ENCODE measurements at regions not wholly inside any gene's neighbourhood (a gene's known extent, or its start where the extent isn't known, plus 50 kb on each side); places are given as distances from the start of the nearest gene placed in this dataset.

- DNase-seq (ENCODE audit: low spot score) (no peak), ATAC-seq (no peak), FAIRE-seq (no peak)
- in situ Hi-C loops (cut with HindIII; ENCODE audit: extremely low pct_ligation_motif_present, low pct_unique_long_range_greater_than_20kb) (no loop called here), intact Hi-C loops (cut with micrococcal nuclease; ENCODE audit: unreplicated experiment) (no loop called here)
- Histone ChIP-seq H3K9me3 (ENCODE audit: low read length) (peaks cover 93% of the 10 kb centered on the region), H4K20me1 (ENCODE audit: insufficient read depth, low read length) (no peaks in the 10 kb centered on the region), H3K4me3 (replicated peaks in 1 of 3; ENCODE audit: insufficient read depth in 1 of 3, low read depth in 2 of 3, low read length in 3 of 3) (no peak overlapping the region), H3K36me3 (replicated peaks in 1 of 2; ENCODE audit: control insufficient read depth in 1 of 2, insufficient read depth in 2 of 2, low read length in 2 of 2) (no peaks in the 10 kb centered on the region), H3K9ac (ENCODE audit: insufficient read depth, low read depth, low read length) (no peak overlapping the region), H3K27ac (ENCODE audit: extremely low read length, insufficient read depth, low read length) (no peak overlapping the region), H3K4me2 (ENCODE audit: low read depth, low read length) (no peak overlapping the region), H3K27me3 (ENCODE audit: control insufficient read depth in 1 of 2, insufficient read depth in 2 of 2, low read length in 2 of 2) (no peaks in the 10 kb centered on the region), H2AFZ (ENCODE audit: low read length) (no peak overlapping the region), H3K4me1 (ENCODE audit: insufficient read depth, low read length) (no peaks in the 10 kb centered on the region), H3K79me2 (ENCODE audit: insufficient read depth, low read length) (no peaks in the 10 kb centered on the region)
- ChIA-PET CTCF (ENCODE audit: low intra/inter-chr PET ratio, low total read pairs) (no interaction called here), POLR2A (no interaction called here)
- TF ChIP-seq, protein P1, sequence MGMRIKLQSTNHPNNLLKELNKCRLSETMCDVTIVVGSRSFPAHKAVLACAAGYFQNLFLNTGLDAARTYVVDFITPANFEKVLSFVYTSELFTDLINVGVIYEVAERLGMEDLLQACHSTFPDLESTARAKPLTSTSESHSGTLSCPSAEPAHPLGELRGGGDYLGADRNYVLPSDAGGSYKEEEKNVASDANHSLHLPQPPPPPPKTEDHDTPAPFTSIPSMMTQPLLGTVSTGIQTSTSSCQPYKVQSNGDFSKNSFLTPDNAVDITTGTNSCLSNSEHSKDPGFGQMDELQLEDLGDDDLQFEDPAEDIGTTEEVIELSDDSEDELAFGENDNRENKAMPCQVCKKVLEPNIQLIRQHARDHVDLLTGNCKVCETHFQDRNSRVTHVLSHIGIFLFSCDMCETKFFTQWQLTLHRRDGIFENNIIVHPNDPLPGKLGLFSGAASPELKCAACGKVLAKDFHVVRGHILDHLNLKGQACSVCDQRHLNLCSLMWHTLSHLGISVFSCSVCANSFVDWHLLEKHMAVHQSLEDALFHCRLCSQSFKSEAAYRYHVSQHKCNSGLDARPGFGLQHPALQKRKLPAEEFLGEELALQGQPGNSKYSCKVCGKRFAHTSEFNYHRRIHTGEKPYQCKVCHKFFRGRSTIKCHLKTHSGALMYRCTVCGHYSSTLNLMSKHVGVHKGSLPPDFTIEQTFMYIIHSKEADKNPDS (CRISPR knock-in tag; IDR thresholded peaks at IDR 0.05), result no peak
- TF ChIP-seq KDM5A (IDR thresholded peaks at IDR 0.05; ENCODE audit: borderline replicate concordance, low read length) (no peak), TAF15 (IDR thresholded peaks at IDR 0.05; ENCODE audit: low read depth, low read length, poor library complexity, severe bottlenecking) (no peak), ZNF253 (CRISPR knock-in tag; IDR thresholded peaks at IDR 0.05; ENCODE audit: borderline replicate concordance) (no peak), TCF7 (IDR thresholded peaks at IDR 0.05; ENCODE audit: low read depth) (no peak), SRSF4 (IDR thresholded peaks at IDR 0.05; ENCODE audit: low read depth, low read length, poor library complexity, severe bottlenecking) (no peak)
- WGBS (ENCODE audit: low lambda C conversion rate), result 0% methylated on average over 2 of the region's 2 CpGs
- BruUV-seq (replicated peaks), result no TSS peak
Measured at GRCh38 chr4:19033816-19034733, 1012.5 kb upstream of the LCORL start.

Measured in HepG2 (cell line).